ENCODE measurements at regions not wholly inside any gene's neighbourhood (a gene's known extent, or its start where the extent isn't known, plus 50 kb on each side); places are given as distances from the start of the nearest gene placed in this dataset.

- no peak for TF ChIP-seq RAD21 (IDR thresholded peaks at IDR 0.05; ENCODE audit: low read length)
- no peak for TF ChIP-seq TAF1 (IDR thresholded peaks at IDR 0.05; ENCODE audit: borderline replicate concordance, low read depth, low read length)
- TF ChIP-seq, protein P1, sequence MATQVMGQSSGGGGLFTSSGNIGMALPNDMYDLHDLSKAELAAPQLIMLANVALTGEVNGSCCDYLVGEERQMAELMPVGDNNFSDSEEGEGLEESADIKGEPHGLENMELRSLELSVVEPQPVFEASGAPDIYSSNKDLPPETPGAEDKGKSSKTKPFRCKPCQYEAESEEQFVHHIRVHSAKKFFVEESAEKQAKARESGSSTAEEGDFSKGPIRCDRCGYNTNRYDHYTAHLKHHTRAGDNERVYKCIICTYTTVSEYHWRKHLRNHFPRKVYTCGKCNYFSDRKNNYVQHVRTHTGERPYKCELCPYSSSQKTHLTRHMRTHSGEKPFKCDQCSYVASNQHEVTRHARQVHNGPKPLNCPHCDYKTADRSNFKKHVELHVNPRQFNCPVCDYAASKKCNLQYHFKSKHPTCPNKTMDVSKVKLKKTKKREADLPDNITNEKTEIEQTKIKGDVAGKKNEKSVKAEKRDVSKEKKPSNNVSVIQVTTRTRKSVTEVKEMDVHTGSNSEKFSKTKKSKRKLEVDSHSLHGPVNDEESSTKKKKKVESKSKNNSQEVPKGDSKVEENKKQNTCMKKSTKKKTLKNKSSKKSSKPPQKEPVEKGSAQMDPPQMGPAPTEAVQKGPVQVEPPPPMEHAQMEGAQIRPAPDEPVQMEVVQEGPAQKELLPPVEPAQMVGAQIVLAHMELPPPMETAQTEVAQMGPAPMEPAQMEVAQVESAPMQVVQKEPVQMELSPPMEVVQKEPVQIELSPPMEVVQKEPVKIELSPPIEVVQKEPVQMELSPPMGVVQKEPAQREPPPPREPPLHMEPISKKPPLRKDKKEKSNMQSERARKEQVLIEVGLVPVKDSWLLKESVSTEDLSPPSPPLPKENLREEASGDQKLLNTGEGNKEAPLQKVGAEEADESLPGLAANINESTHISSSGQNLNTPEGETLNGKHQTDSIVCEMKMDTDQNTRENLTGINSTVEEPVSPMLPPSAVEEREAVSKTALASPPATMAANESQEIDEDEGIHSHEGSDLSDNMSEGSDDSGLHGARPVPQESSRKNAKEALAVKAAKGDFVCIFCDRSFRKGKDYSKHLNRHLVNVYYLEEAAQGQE (IDR thresholded peaks at IDR 0.05; ENCODE audit: low read depth, low read length), result no peak
Measured at GRCh38 chr19:30174791-30175190, 197.4 kb upstream of the ZNF536 start.

Measured in SK-N-SH (cell line).